Skin of body (tissue), 1 donor: ENCODE measurements at regions not wholly inside any gene's neighbourhood (a gene's known extent, or its start where the extent isn't known, plus 50 kb on each side); places are given as distances from the start of the nearest gene placed in this dataset.
"Not testable (repeated sequence)": the region's sequence is repeated elsewhere in the genome, so short reads cannot be mapped to it uniquely, and the experiment has no call there.

ENCODE experiments used
- DNase-seq: peaks from one replicate; lab custom pipeline; 2025; lab: John Stamatoyannopoulos, UW

DNA sequence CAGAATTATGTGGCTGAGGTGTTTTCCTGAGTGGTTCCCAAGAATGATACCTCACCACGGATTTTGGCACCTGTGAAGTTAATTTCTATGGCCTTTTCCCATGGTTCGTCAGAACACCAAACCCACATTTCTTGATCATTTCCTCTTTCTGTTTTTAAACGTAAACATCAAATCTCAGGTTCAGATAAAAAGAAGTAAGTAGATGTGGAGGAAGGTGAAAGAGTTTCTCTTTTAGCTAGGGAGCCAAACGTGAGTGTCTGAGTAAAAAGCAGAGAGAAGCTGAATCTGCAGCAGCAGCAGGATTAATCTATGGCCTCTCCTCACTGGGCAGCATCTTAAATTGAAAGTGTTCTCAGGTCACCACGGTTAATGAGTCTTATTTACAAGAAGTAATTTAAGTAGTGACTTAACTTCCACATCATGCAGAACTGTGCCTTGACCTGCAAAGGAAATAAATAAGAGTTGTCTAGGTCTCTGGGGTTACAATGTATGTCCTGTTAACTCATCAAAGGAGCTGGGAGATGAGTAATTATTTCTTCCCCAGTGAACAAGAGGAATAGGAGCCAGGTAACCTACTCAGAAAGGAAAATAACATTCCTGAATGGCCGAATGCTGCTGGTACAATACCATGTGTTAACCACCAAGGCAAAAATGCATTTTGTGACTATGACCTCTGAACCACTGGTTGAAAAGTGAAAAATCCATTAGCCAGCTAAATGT is 139.6 kb upstream of the NETO1 start:
- no peak for DNase-seq

- DNase-seq = no peak
Observed at GRCh38 chr18:73006331-73006730, 138.5 kb upstream of the NETO1 start.

- DNase-seq = no peak
Observed at GRCh38 chr18:73004260-73004659, 136.5 kb upstream of the NETO1 start.

DNA sequence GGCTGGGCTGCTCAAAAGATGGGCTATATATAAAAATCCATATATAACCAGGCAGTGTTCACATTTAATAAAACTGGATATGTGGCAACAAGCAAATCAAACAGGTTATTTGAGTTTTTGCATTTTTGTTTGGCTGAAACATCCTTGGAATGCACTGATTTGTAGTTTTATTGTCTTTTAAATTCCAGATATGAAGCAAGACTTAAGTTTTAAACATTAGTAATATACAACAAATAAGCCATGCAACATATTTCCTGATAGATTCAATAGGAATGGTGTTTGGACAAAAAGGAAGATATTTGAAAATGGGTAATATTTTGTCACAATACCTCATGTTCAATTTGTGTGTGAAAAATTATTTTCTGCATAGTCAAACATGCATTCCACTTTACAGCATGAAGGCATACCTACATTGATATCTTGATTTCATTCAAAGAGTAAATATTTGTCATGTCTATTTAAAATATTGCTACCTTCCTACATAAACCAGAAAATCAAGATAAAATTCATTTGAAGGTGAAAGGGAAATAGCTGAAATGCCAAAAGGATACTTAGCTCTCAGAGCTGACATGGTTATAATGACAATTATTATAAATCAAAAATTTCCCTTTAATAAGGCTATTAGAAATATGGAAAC is 132.3 kb upstream of the NETO1 start:
- DNase-seq = no peak

- DNase-seq = no peak
Observed at GRCh38 chr18:72995558-72995957, 127.8 kb upstream of the NETO1 start.

DNA sequence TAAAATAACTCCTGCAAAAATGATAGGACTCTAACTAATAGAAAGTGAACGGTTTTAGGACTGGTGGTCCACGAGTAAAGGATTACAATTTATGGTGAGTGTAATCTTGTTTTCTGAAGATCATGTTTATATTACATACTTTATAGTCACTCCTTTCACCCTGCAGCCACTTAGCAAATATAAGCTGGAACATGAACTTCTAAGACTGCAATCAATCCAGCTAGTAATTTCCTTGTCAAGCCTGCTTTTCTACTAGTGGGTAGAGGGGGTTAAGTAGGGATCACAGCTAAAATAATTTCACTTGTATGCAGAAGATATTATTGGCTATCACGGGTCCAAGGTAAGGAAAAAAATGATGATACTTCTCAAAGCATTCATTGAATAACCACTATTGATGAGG is 125.5 kb upstream of the NETO1 start:
- no peak for DNase-seq

GRCh38 chr18:72991379-72991778 is 123.6 kb upstream of the NETO1 start:
- no peak for DNase-seq

DNA sequence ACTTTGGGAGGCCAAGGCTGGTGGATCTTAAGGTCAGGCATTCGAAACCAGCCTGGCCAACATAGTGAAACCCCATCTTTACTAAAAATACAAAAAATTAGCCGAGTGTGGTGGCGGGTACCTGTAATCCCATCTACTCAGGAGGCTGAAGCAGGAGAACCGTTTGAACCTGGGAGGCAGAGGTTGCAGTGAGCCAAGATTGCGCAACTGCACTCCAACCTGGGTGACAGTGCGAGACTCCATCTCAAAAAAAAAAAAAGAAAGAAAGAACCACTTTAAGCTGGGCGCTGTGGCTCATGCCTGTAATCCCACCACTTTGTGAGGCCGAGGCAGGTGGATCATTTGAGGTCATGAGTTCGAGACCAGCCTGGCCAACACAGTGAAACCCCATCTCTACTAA is 119.8 kb upstream of the NETO1 start:
- not testable (repeated sequence) for DNase-seq

DNA sequence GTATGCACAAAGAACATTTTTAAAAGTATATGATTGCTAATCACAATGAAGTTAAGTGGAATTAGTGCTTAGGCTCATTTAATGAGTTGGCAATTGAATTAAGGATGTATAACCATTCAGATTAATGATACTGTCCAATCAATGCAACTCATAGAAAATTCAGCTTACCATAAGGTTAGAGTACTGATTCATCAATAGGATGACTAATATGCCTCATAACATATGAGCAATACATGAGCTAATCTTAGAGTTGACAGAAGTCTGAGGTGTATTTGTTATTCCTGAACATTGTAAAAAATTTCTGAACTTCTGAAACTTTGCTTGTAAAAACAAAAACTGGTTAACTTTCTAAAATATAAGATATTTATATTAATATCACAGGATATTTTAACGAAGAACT is 118.3 kb upstream of the NETO1 start:
- no peak for DNase-seq

DNA sequence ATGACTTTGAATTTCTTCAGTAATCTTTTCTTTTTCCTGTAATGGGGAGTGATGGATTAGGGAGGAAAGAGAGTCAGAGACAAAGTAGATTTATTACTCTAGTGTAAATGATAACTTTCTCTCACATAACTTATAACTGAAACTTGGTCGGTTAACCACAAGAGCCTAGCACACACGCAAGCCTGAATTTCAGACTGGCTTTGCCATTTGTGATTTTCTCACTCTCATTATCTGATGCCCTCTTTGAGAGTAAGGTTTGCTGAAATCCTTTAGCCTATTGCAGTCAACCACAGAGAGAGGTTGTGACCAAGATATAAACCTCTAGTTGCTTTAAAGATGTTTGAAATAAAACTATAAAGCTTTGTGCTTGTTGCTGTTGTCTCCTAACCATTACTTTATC is 117.9 kb upstream of the NETO1 start:
- no peak for DNase-seq

DNA sequence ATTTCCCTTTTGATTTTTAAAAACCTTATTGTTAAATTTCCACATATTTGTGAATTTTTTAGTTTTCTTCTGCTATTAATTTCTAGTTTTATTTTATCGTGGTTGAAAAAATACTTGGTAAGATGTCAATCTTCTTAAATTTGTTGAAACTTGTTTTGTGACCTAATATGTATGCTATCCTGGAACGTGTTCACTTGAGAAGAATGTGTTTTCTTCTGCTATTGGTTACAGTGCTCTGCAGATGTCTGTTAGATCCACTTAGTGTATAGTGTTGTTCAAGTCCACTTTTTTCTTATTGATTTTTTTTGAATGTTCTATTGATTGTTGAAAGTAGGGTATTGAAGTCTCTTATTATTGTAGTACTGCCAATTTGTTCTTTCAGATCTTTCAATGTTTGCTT is 116.5 kb upstream of the NETO1 start:
- no peak for DNase-seq

DNA sequence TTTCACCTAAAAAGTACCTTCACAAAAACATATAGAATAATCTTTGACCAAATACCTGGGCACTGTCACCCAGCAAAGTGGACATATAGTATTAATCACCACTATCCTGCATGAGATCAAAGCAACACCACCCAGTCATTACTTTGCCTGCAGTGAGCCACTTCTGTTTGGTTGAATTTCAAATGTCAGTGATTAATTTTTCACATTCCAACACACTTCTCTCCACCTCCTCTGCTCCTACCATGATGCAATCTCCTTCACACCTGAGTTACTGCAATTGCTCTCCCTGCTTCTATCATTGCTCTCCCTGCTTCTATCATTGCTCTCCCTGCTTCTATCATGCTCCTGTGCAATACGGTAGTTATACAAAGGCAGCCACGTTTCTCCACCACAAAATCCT is 106.1 kb upstream of the NETO1 start:
- DNase-seq = no peak

- DNase-seq = no peak
Observed at GRCh38 chr18:72965616-72966015, 97.8 kb upstream of the NETO1 start.

GRCh38 chr18:72958195-72958594 is 90.4 kb upstream of the NETO1 start:
- DNase-seq = not testable (repeated sequence)

DNA sequence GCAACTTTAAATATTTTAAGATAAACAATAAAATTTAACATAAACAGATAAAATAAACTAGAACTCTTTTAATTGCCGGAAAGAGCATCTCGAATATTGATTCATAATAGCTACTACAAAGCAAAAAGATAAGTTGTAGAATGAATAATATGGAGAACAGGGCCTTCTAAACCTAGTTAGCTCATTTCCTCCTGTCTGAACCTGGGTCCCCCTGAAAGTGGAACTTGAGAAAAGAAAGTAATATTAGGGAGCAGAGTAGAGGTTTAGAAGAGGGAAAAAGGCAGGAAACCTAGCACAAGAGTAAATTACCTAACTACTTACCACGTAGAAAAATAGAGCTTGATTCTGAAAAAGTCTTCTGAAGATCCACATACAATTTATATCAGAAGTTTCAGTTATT is 80.7 kb upstream of the NETO1 start:
- no peak for DNase-seq

DNA sequence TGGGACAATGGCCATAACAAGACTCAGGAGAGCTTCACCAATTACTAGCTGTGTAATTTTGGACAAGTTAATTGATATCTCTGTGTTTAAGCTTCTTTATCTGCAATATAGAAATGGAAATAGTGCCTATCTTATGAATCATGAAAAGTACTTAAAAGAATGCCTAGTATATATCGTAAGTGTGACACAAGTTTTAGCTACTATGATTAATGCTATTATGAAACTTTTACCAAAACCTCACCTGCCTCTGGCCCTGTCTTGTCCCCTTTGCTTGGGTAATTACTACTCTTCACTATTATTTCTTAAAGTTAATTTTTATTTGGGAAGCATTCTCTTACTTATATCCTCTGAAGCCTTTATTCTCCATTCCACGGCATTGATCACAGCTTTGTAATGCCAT is 75.0 kb upstream of the NETO1 start:
- DNase-seq = no peak

GRCh38 chr18:72940986-72941385 is 73.2 kb upstream of the NETO1 start:
- no peak for DNase-seq

DNA sequence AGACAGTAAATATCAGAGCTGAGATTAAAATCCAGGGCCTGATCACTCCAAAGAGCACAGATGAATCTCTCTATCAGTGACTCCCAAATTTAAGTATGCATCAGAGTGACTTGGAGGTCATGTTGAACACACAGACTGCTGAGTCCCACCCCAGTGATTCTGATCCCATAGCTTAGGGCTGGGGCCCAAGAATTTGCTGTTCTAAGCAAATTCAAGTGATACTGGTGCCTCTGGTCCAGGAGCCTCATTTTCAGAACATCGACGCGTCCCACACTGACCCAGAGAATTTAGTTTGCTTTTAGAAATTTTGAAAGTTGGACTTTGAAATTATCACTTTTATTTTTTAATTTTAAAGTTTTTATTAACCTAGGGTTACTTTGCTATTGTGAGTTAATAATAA is 72.7 kb upstream of the NETO1 start:
- DNase-seq = no peak

- no peak for DNase-seq
Observed at GRCh38 chr18:72935744-72936143, 68.0 kb upstream of the NETO1 start.

DNA sequence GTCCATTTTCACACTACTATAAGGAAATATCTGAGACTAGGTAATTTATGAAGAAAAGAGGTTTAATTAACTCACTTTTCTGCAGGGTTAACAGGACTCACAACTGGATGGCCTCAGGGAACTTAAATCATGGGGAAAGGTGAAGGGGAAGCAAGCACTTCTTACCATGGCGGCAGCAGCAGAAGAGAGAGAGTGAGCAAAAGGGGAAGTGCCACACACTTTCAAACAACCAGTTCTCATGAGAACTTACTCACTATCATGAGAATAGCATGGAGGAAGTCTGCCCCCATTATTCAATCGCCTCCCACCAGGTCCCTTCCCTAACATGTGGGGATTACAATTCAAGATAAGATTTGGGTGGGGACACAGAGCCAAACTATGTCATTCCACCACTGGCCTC is 55.1 kb upstream of the NETO1 start:
- DNase-seq = no peak
